CD14-positive monocyte (primary cell): ENCODE measurements at regions not wholly inside any gene's neighbourhood (a gene's known extent, or its start where the extent isn't known, plus 50 kb on each side); places are given as distances from the start of the nearest gene placed in this dataset.

Experiments
- DNase-seq, 3 donors: peaks; one replicate each; pipeline ENCODE4 v3.0.0-alpha.2; 2011 to 2022
- H2AFZ ChIP-seq: 2 replicates; pipeline ENCODE4 v1.6.0; 2012; ENCODE audit warnings: mild to moderate bottlenecking, low read depth, low read length, inconsistent platforms; ENCODE audit not compliant: insufficient read depth, poor library complexity, severe bottlenecking
- H3K27ac ChIP-seq, 2 donors: 1 replicate in 1 of 2; 2 replicates in 1 of 2; pipeline ENCODE4 v1.5.1; 2012 to 2013; ENCODE audit warnings: low read length in 2 of 2, control low read depth in 1 of 2, inconsistent platforms in 1 of 2, low read depth in 1 of 2, mild to moderate bottlenecking in 1 of 2
- H3K27me3 ChIP-seq, 2 donors: one replicate each; pipeline versions ENCODE4 v1.6.0 to v1.6.1; 2011 to 2013; ENCODE audit warnings: low read length in 2 of 2; ENCODE audit not compliant: control insufficient read depth in 2 of 2, insufficient read depth in 2 of 2
- H3K36me3 ChIP-seq, 2 donors: replicated peaks in 1 of 2; 1 replicate in 1 of 2; 2 replicates in 1 of 2; pipeline versions ENCODE4 v1.5.1 to v1.6.1; 2012 to 2013; ENCODE audit warnings: low read length in 2 of 2, control low read depth in 1 of 2, inconsistent platforms in 1 of 2, mild to moderate bottlenecking in 1 of 2; ENCODE audit not compliant: insufficient read depth in 2 of 2, control insufficient read depth in 1 of 2
- H3K4me1 ChIP-seq, 2 donors: 1 replicate in 1 of 2; 2 replicates in 1 of 2; pipeline versions ENCODE4 v1.5.1 to v1.6.1; 2012 to 2013; ENCODE audit warnings: low read length in 2 of 2, control low read depth in 1 of 2, inconsistent platforms in 1 of 2, mild to moderate bottlenecking in 1 of 2, moderate library complexity in 1 of 2; ENCODE audit not compliant: insufficient read depth in 2 of 2, control insufficient read depth in 1 of 2
- H3K4me2 ChIP-seq: replicated peaks from 2 replicates; pipeline ENCODE3; 2012; ENCODE audit warnings: low read length, moderate library complexity, mild to moderate bottlenecking; ENCODE audit not compliant: poor library complexity, severe bottlenecking; ENCODE audit errors: extremely low read depth
- H3K4me3 ChIP-seq, 3 experiments: fragments of 200-600 bp in 1 of 3; sonication (generic) in 1 of 3; replicated peaks in 1 of 3; 1 replicate in 2 of 3; 2 replicates in 1 of 3; pipeline ENCODE4 v1.5.1; 2011 to 2013; ENCODE audit warnings: low read length in 3 of 3, mild to moderate bottlenecking in 3 of 3, control low read depth in 2 of 3, low read depth in 2 of 3, inconsistent platforms in 1 of 3, moderate library complexity in 1 of 3
- H3K79me2 ChIP-seq: 2 replicates; pipeline ENCODE4 v1.6.0; 2012; ENCODE audit warnings: mild to moderate bottlenecking, control low read depth, inconsistent platforms, low read length, moderate library complexity; ENCODE audit not compliant: insufficient read depth
- H3K9ac ChIP-seq: 2 replicates; pipeline ENCODE4 v1.6.0; 2017; ENCODE audit warnings: low read length, mild to moderate bottlenecking; ENCODE audit not compliant: insufficient read depth, poor library complexity, severe bottlenecking
- H3K9me3 ChIP-seq, 2 donors: replicated peaks in 1 of 2; 1 replicate in 1 of 2; 2 replicates in 1 of 2; pipeline versions ENCODE4 v1.5.1 to v1.6.1; 2012 to 2013; ENCODE audit warnings: low read length in 2 of 2, control low read depth in 1 of 2; ENCODE audit not compliant: control insufficient read depth in 1 of 2, insufficient read depth in 1 of 2
- H4K20me1 ChIP-seq: 2 replicates; pipeline ENCODE4 v1.6.0; 2012; ENCODE audit warnings: mild to moderate bottlenecking, low read length, control low read depth, moderate library complexity; ENCODE audit not compliant: insufficient read depth
- H3K27ac Mint-ChIP-seq, 7 donors: one replicate each; pipeline ENCODE4 v1.8.0; 2020; ENCODE audit warnings: mild to moderate bottlenecking in 7 of 7, mixed read lengths in 7 of 7, moderate library complexity in 6 of 7, inconsistent platforms in 2 of 7
- H3K27me3 Mint-ChIP-seq, 3 donors: one replicate each; pipeline ENCODE4 v1.8.0; 2021 to 2022; ENCODE audit warnings: low read depth in 3 of 3, mild to moderate bottlenecking in 3 of 3, mixed read lengths in 3 of 3, moderate library complexity in 3 of 3, inconsistent platforms in 1 of 3
- H3K36me3 Mint-ChIP-seq, 2 donors: one replicate each; pipeline ENCODE4 v1.8.0; 2020; ENCODE audit warnings: mixed read lengths in 2 of 2, inconsistent platforms in 1 of 2, mild to moderate bottlenecking in 1 of 2
- H3K4me1 Mint-ChIP-seq: one replicate; pipeline ENCODE4 v1.8.0; 2020; ENCODE audit warnings: mild to moderate bottlenecking, mixed read lengths
- H3K4me3 Mint-ChIP-seq, 2 donors: one replicate each; pipeline ENCODE4 v1.8.0; 2020; ENCODE audit warnings: mild to moderate bottlenecking in 2 of 2, mixed read lengths in 2 of 2, moderate library complexity in 1 of 2
- H3K9me3 Mint-ChIP-seq, 7 donors: one replicate each; pipeline ENCODE4 v1.8.0; 2020 to 2022; ENCODE audit warnings: mixed read lengths in 7 of 7, mild to moderate bottlenecking in 6 of 7, moderate library complexity in 6 of 7, inconsistent platforms in 2 of 7
- CTCF ChIP-seq: fragments of 200-600 bp; IDR thresholded peaks from one replicate; pipeline ENCODE4 v1.8.0; 2022; ENCODE audit warnings: antibody characterized with exemption, mild to moderate bottlenecking
- WGBS: methylation state at CpG from one replicate; pipeline ENCODE4 v1.1.5; 2013; ENCODE audit warnings: missing lambda C conversion rate; ENCODE audit not compliant: insufficient coverage; 5-methylcytosine and 5-hydroxymethylcytosine counted together
- intact Hi-C, 2 donors: fragments of 100-400 bp; cut with micrococcal nuclease; formaldehyde crosslinking; loops; one replicate each; pipeline versions ENCODE4 v1.15.0 to v1.15.1; 2023

DNA sequence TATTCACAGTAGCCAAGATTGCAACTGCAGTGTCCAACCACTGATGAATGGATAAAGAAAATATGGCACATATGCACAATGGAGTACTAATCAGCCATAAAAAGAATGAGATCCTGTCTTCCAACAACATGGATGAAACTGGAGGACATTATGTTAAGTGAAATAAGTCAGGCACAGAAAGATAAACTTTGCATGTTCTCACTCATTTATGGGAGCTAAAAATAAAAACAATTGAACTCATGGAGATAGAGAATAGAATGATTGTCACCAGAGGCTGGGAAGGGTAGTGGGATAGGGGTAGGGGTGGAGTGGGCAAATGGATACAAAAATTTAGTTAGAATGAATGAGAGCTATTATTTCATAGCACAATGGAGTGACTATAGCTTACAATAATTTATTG, 305.5 kb upstream of the ETAA1 start:
- Histone ChIP-seq H3K9ac (no peak overlapping the region), H3K79me2 (no peaks in the 10 kb centered on the region), H4K20me1 (no peaks in the 10 kb centered on the region), H3K36me3 (no peaks in the 10 kb centered on the region), H3K27me3 (no peaks in the 10 kb centered on the region), H3K9me3 (no peaks in the 10 kb centered on the region), H2AFZ (no peak overlapping the region), H3K4me3 (no peak overlapping the region), H3K4me1 (no peaks in the 10 kb centered on the region), H3K4me2 (no peak overlapping the region), H3K27ac (no peak overlapping the region)
- H3K36me3 Mint-ChIP-seq = no peaks in the 10 kb centered on the region
- intact Hi-C loops = no loop called here
- H3K4me3 Mint-ChIP-seq = no peak overlapping the region
- H3K27me3 Mint-ChIP-seq = no peaks in the 10 kb centered on the region
- no peak overlapping the region for H3K27ac Mint-ChIP-seq
- no peak for TF ChIP-seq CTCF
- DNase-seq = no peak
- no peaks in the 10 kb centered on the region for H3K4me1 Mint-ChIP-seq
- H3K9me3 Mint-ChIP-seq = peaks cover 0 to 7% (median 3%) of the 10 kb centered on the region in 7 donors

- WGBS = 67% methylated on average over 2 of the region's 7 CpGs
- H3K36me3 Mint-ChIP-seq = no peaks in the 10 kb centered on the region
These were observed 302.0 kb upstream of the ETAA1 start for GRCh38 chr2:67095121-67095520.

More at GRCh38 chr2:67095121-67095520, 302.0 kb upstream of the ETAA1 start:
- Histone ChIP-seq H3K4me3 (no peak overlapping the region), H4K20me1 (no peaks in the 10 kb centered on the region), H3K79me2 (no peaks in the 10 kb centered on the region), H3K4me2 (no peak overlapping the region), H3K9ac (no peak overlapping the region), H3K27me3 (no peaks in the 10 kb centered on the region), H3K4me1 (no peaks in the 10 kb centered on the region), H3K36me3 (no peaks in the 10 kb centered on the region), H3K9me3 (peaks cover 0 to 4% of the 10 kb centered on the region in 2 donors), H3K27ac (no peak overlapping the region), H2AFZ (no peak overlapping the region)
- Mint-ChIP-seq H3K4me3 (no peak overlapping the region), H3K4me1 (no peaks in the 10 kb centered on the region), H3K27ac (no peak overlapping the region), H3K9me3 (peaks cover 0 to 3% (median 2%) of the 10 kb centered on the region in 7 donors), H3K27me3 (peaks cover 0 to 5% (median 0%) of the 10 kb centered on the region in 3 donors)
- intact Hi-C loops = no loop called here
- no peak for DNase-seq
- TF ChIP-seq CTCF = no peak
